Lower leg skin (tissue), 4 donors: ENCODE measurements at regions not wholly inside any gene's neighbourhood (a gene's known extent, or its start where the extent isn't known, plus 50 kb on each side); places are given as distances from the start of the nearest gene placed in this dataset.
A peak's percentile ranks its signal among the peaks of the same experiment; 100 is the strongest.

Experiments used
- DNase-seq, 2 donors: peaks; one replicate each; pipeline ENCODE4 v3.0.0-alpha.2; 2019; ENCODE audit warnings: low spot score in 2 of 2
- H3K4me3 ChIP-seq: fragments of 200-600 bp; sonication (generic); 2 replicates; pipeline ENCODE4 v1.5.1; 2017; ENCODE audit warnings: mild to moderate bottlenecking, low read depth; ENCODE audit not compliant: poor library complexity, severe bottlenecking
- POLR2A ChIP-seq, 2 donors: fragments of 450-650 bp; IDR thresholded peaks; one replicate each; pipeline ENCODE4 v1.6.1; 2016 to 2017; ENCODE audit warnings: antibody characterized with exemption in 2 of 2, mild to moderate bottlenecking in 1 of 2, moderate library complexity in 1 of 2
- WGBS, 2 donors: methylation state at CpG; one replicate each; pipeline ENCODE4 v1.1.5; 2018; 5-methylcytosine and 5-hydroxymethylcytosine counted together
- intact Hi-C: fragments of 100-400 bp; cut with DNase I; formaldehyde crosslinking; loops from one replicate; pipeline ENCODE4 v1.15.0; 2023; ENCODE audit warnings: low total_unique reads
- TF ChIP-seq, protein P1 (sequence below), 3 donors: fragments of 450-650 bp; IDR thresholded peaks; one replicate each; pipeline ENCODE4 v1.5.1; 2016; ENCODE audit warnings: antibody characterized with exemption in 3 of 3, mild to moderate bottlenecking in 3 of 3, moderate library complexity in 2 of 3

DNA sequence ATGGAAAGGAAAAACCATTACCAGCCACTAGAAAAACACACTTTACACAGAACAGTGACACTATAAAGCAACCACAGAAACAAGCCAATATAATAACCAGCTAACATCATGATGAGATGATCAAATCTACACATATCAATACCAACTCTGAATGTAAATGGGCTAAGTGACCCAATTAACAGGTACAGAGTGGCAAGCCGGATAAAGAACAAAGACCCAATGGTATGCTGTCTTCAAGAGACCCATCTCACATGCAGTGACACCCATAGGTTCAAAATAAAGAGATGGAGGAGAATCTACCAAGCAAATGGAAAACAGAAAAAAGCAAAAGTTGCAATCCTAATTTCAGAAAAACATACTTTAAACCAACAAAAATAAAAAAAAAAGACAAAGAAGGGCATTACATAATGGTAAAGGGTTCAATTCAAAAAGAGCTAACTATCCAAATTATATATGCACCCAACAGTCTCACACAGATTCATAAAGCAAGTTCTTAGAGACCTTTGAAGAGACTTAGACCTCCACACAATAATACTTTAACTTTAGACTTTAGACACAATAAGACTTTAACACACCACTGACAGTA is 160.3 kb upstream of the TMEM45B start:
- DNase-seq = no peak
- H3K4me3 ChIP-seq = no peak overlapping the region
- intact Hi-C loops = no loop called here
- TF ChIP-seq, protein P1, sequence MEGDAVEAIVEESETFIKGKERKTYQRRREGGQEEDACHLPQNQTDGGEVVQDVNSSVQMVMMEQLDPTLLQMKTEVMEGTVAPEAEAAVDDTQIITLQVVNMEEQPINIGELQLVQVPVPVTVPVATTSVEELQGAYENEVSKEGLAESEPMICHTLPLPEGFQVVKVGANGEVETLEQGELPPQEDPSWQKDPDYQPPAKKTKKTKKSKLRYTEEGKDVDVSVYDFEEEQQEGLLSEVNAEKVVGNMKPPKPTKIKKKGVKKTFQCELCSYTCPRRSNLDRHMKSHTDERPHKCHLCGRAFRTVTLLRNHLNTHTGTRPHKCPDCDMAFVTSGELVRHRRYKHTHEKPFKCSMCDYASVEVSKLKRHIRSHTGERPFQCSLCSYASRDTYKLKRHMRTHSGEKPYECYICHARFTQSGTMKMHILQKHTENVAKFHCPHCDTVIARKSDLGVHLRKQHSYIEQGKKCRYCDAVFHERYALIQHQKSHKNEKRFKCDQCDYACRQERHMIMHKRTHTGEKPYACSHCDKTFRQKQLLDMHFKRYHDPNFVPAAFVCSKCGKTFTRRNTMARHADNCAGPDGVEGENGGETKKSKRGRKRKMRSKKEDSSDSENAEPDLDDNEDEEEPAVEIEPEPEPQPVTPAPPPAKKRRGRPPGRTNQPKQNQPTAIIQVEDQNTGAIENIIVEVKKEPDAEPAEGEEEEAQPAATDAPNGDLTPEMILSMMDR (IDR thresholded peaks at IDR 0.05) = no peak
- TF ChIP-seq POLR2A (IDR thresholded peaks at IDR 0.05) = no peak
- 44 to 87% methylated on average over 1 of the region's 1 CpG for WGBS, 2 donors

DNA sequence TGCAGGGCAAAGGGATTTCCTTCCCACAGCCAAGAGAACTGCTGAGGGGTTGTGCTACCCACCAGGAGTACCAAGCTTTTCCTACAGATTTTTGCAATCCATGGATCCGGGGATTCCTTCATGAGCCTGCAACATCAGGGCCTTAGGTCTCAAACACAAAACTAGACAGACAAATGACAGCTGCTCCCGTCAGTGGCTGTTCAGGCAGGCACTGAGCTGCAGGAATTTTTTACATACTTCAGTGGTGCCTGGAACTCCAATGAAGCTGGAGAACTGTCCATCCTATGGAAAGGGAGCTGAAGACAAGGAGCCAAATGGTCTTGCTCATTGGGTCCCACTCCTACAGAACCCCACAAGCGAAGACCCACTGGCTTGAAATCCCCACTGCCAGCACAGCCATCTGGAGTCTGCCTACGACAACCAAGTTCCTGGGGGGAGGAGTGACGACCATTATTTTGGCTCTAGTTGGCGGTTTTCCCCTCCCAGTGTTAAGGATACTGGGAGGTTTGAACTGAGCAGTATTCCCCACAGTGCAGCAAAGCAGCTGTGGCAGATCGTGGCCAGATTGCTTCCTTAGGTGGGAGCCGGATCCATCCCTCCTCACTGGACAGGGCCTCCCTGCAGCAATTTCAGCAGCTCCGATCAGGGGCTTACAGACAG is 157.7 kb upstream of the TMEM45B start:
- TF ChIP-seq POLR2A (IDR thresholded peaks at IDR 0.05) = no peak
- TF ChIP-seq, protein P1 (IDR thresholded peaks at IDR 0.05) = no peak
- DNase-seq = no peak
- WGBS, 2 donors = 54 to 65% methylated on average over 9 of the region's 9 CpGs
- no peak overlapping the region for H3K4me3 ChIP-seq
- intact Hi-C loops = no loop called here

DNA sequence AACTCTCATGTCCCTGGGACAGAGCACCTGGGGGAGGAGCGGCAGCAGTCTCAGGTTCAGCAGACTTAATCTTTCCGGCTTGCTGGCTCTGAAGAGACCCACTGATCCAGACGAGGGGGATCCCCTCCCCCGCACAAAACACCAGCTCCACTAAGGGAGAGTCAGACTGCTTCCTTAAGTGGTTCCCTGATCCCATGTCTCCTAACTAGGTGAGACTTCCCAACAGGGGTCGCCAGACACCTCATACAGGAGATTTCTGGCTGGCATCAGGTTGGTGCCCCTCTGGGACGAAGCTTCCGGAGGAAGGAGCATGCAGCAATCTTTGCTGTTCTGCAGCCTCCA is 157.2 kb upstream of the TMEM45B start:
- TF ChIP-seq, protein P1 (IDR thresholded peaks at IDR 0.05) = no peak
- no peak for TF ChIP-seq POLR2A (IDR thresholded peaks at IDR 0.05)
- 70 to 77% methylated on average over 6 to 7 of the region's 7 CpGs for WGBS, 2 donors
- intact Hi-C loops = no loop called here
- no peak for DNase-seq
- no peak overlapping the region for H3K4me3 ChIP-seq

DNA sequence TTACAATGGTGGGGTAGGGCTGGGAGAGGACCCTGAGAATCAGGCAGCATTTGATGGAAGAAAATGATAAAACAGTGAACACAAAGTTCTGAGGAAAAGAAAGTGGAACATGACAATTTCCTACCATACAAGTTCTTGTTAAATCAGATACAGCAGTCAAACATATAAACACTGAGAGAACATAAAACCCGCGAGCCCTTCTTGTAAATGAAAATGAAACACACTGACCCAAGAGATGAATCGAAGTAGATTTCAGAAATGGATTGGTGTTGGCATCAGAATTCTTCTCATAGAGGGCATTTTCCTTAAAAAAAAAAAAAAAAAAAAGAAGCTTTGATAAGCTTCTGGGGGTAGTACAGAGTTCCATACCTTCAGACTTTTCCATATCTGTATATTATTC is 134.7 kb upstream of the TMEM45B start:
- DNase-seq = no peak
- TF ChIP-seq POLR2A (IDR thresholded peaks at IDR 0.05) = no peak
- TF ChIP-seq, protein P1 (IDR thresholded peaks at IDR 0.05) = no peak
- 76 to 79% methylated on average over 3 of the region's 3 CpGs for WGBS, 2 donors
- no peak overlapping the region for H3K4me3 ChIP-seq
- intact Hi-C loops = no loop called here

DNA sequence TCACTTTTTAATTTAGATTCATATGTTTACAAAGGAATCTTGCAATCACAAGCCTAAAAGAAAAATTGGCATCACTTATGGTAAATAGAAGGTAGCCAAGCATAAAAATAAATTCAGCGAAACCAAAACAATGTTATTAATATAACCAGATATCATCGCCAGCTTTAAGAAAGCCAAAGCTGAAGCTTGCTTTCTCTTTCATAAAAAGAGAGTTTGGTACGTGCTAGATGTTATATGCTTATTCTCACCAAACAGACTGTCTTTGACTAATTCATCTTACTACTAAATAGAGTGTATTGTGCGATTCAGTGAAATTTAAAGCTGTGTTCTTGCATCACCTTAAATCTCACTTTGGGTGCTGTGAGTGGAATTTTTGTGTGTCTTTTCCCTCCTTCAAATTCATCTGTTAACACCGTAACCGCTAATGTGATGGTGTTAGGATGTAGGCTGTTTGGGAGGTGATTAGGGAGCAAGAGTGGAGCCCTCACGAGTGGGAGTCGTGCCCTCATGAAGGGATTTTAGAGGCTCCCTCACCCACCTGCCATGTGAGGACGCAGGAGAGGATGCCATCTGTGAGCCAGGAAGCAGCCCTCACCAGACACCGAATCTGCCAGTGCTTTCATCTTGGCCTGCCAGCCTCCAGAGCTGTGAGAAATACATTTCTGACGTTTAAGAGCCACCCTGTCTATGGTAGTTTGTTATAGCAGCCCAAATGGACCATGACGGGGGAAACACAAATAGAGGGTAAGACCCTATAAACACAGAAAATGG is 134.1 kb upstream of the TMEM45B start:
- WGBS, 2 donors = 70 to 75% methylated on average over 12 of the region's 12 CpGs
- TF ChIP-seq, protein P1 (IDR thresholded peaks at IDR 0.05) = no peak
- TF ChIP-seq POLR2A (IDR thresholded peaks at IDR 0.05) = no peak
- DNase-seq = peak in 1 of 2 donors; percentile 64
- no peak overlapping the region for H3K4me3 ChIP-seq
- intact Hi-C loops = no loop called here
